ENCODE measurements at regions not wholly inside any gene's neighbourhood (a gene's known extent, or its start where the extent isn't known, plus 50 kb on each side); places are given as distances from the start of the nearest gene placed in this dataset.

DNA sequence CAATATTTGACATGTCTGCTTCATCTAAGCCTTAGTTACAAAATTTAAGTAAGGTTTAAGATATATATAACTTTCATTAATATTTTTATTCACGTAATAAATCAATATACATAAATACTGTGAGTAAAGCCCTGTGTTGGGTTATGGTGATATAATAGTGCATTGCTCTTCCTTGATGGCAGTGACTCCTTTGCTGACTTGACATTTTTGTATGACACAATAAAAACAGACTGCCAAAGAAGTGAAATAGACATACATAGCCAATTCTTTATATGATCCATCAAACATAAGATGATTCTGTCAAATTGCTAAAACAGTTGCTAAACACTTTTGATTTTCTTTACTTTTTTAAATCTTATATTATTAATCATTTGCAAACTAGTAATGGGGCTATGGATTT, 1518.2 kb downstream of the EFNA5 start:
- TF ChIP-seq TAF1 (IDR thresholded peaks at IDR 0.05; ENCODE audit: borderline replicate concordance, insufficient read depth, low read length) (no peak), POLR2AphosphoS5 (IDR thresholded peaks at IDR 0.05; ENCODE audit: low read depth, low read length) (no peak), SIN3A (IDR thresholded peaks at IDR 0.05; ENCODE audit: borderline replicate concordance, insufficient read depth, low read length) (no peak), FOXP2 (optimal IDR thresholded peaks at IDR 0.05; ENCODE audit: borderline replicate concordance, extremely low read depth, extremely low read length, insufficient read depth) (no peak)
- TF ChIP-seq, protein P1, sequence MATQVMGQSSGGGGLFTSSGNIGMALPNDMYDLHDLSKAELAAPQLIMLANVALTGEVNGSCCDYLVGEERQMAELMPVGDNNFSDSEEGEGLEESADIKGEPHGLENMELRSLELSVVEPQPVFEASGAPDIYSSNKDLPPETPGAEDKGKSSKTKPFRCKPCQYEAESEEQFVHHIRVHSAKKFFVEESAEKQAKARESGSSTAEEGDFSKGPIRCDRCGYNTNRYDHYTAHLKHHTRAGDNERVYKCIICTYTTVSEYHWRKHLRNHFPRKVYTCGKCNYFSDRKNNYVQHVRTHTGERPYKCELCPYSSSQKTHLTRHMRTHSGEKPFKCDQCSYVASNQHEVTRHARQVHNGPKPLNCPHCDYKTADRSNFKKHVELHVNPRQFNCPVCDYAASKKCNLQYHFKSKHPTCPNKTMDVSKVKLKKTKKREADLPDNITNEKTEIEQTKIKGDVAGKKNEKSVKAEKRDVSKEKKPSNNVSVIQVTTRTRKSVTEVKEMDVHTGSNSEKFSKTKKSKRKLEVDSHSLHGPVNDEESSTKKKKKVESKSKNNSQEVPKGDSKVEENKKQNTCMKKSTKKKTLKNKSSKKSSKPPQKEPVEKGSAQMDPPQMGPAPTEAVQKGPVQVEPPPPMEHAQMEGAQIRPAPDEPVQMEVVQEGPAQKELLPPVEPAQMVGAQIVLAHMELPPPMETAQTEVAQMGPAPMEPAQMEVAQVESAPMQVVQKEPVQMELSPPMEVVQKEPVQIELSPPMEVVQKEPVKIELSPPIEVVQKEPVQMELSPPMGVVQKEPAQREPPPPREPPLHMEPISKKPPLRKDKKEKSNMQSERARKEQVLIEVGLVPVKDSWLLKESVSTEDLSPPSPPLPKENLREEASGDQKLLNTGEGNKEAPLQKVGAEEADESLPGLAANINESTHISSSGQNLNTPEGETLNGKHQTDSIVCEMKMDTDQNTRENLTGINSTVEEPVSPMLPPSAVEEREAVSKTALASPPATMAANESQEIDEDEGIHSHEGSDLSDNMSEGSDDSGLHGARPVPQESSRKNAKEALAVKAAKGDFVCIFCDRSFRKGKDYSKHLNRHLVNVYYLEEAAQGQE (IDR thresholded peaks at IDR 0.05; ENCODE audit: insufficient read depth in 1 of 2, low read depth in 2 of 2, low read length in 2 of 2): no peak

DNA sequence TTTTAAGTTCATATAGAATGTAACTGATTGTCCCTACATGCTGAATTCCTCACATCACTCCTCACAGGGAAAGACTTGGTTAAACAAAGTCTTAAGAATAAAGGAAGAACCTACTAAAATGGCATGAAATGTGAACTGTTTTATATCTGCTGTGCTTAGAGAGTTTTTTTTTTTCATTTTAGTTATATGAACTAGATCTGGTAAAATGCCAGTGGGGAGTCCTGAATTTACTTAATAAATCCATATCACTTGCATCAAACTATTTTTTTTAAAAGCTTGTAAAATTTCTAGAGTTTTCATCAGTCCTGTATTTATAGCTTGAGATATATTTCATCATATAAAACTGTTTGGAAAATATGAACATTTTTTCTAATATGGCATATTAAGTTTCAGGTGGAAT, 1528.6 kb downstream of the EFNA5 start:
- TF ChIP-seq TAF1 (IDR thresholded peaks at IDR 0.05; ENCODE audit: borderline replicate concordance, insufficient read depth, low read length) (no peak), SIN3A (IDR thresholded peaks at IDR 0.05; ENCODE audit: borderline replicate concordance, insufficient read depth, low read length) (no peak), POLR2AphosphoS5 (IDR thresholded peaks at IDR 0.05; ENCODE audit: low read depth, low read length) (no peak), FOXP2 (optimal IDR thresholded peaks at IDR 0.05; ENCODE audit: borderline replicate concordance, extremely low read depth, extremely low read length, insufficient read depth) (no peak)
- TF ChIP-seq, protein P1 (IDR thresholded peaks at IDR 0.05; ENCODE audit: insufficient read depth in 1 of 2, low read depth in 2 of 2, low read length in 2 of 2): no peak

DNA sequence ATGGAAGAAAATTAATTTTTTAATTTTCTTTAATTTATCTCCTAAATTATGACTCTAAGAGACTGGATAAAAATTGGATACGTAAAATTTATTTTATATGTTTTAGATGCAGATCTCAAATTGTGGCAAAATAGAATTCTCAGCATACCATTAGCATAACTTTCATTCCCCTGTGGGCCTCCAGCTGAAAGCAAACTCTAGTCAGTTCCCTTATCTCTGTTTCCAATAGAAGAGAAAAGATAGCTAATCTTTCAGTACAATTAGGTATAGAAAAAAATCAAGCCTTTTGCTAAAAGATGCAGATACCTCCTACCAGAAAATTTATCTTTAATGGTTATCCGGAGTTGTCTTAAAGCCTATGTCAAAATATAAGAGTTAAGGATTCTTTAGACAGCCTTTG, 1530.6 kb downstream of the EFNA5 start:
- TF ChIP-seq SIN3A (IDR thresholded peaks at IDR 0.05; ENCODE audit: borderline replicate concordance, insufficient read depth, low read length) (no peak), TAF1 (IDR thresholded peaks at IDR 0.05; ENCODE audit: borderline replicate concordance, insufficient read depth, low read length) (no peak), FOXP2 (optimal IDR thresholded peaks at IDR 0.05; ENCODE audit: borderline replicate concordance, extremely low read depth, extremely low read length, insufficient read depth) (no peak), POLR2AphosphoS5 (IDR thresholded peaks at IDR 0.05; ENCODE audit: low read depth, low read length) (no peak)
- TF ChIP-seq, protein P1 (IDR thresholded peaks at IDR 0.05; ENCODE audit: insufficient read depth in 1 of 2, low read depth in 2 of 2, low read length in 2 of 2): no peak

DNA sequence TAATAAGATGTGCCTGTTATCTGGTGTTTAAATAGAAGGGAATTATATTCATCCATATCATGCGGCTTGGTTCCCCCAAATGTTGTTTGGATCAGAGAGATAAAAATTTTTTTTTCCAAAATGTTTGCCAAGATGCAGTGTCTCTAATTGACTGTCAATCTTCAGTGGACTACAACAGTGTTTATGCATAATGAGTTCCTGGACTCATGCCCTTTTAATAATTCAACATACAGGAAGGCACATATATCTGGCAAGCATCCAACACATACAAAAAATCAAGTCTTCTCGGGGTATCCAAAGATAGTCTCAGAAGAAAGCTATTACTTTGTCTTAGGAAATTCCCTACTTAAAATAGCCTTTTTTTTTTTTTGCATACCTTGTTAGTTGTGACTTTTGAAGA, 1534.7 kb downstream of the EFNA5 start:
- no peak for TF ChIP-seq SIN3A (IDR thresholded peaks at IDR 0.05; ENCODE audit: borderline replicate concordance, insufficient read depth, low read length)
- no peak for TF ChIP-seq FOXP2 (optimal IDR thresholded peaks at IDR 0.05; ENCODE audit: borderline replicate concordance, extremely low read depth, extremely low read length, insufficient read depth)
- TF ChIP-seq, protein P1 (IDR thresholded peaks at IDR 0.05; ENCODE audit: insufficient read depth in 1 of 2, low read depth in 2 of 2, low read length in 2 of 2): no peak
- no peak for TF ChIP-seq TAF1 (IDR thresholded peaks at IDR 0.05; ENCODE audit: borderline replicate concordance, insufficient read depth, low read length)
- TF ChIP-seq POLR2AphosphoS5 (IDR thresholded peaks at IDR 0.05; ENCODE audit: low read depth, low read length): no peak

DNA sequence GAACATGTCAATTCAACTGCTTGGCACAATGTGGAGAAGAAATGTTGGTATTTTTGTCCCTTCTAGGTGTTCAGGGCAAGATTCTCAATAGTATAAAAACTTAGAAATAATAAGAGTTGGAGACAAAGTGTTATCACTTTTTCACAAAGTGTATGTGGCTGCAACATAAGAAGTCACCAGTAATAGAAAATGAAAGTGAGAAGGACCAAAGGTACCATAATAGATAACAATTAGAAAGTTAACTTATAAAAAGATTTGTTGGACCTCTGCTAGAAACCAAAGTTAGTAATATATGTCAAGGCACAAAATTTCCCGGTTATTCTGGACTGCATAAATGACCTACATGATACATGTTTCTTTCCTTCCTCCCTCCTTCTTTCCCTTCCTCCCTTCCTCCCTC, 1535.3 kb downstream of the EFNA5 start:
- TF ChIP-seq, protein P1 (IDR thresholded peaks at IDR 0.05; ENCODE audit: insufficient read depth in 1 of 2, low read depth in 2 of 2, low read length in 2 of 2): no peak
- TF ChIP-seq POLR2AphosphoS5 (IDR thresholded peaks at IDR 0.05; ENCODE audit: low read depth, low read length): no peak
- no peak for TF ChIP-seq FOXP2 (optimal IDR thresholded peaks at IDR 0.05; ENCODE audit: borderline replicate concordance, extremely low read depth, extremely low read length, insufficient read depth)
- TF ChIP-seq TAF1 (IDR thresholded peaks at IDR 0.05; ENCODE audit: borderline replicate concordance, insufficient read depth, low read length): no peak
- TF ChIP-seq SIN3A (IDR thresholded peaks at IDR 0.05; ENCODE audit: borderline replicate concordance, insufficient read depth, low read length): no peak

Measured in PFSK-1 (cell line).